G401 (cell line): ENCODE measurements at regions not wholly inside any gene's neighbourhood (a gene's known extent, or its start where the extent isn't known, plus 50 kb on each side); places are given as distances from the start of the nearest gene placed in this dataset.
"Not testable (repeated sequence)": the region's sequence is repeated elsewhere in the genome, so short reads cannot be mapped to it uniquely, and the experiment has no call there.

Experiments used
- DNase-seq: peaks from one replicate; pipeline ENCODE4 v3.0.0-alpha.2; 2015; ENCODE audit warnings: low spot score
- in situ Hi-C: cut with HindIII; loops from 2 replicates; pipeline ENCODE4 v1.10.0; 2016; ENCODE audit warnings: low sequenced_read_pairs, mixed read lengths

DNA sequence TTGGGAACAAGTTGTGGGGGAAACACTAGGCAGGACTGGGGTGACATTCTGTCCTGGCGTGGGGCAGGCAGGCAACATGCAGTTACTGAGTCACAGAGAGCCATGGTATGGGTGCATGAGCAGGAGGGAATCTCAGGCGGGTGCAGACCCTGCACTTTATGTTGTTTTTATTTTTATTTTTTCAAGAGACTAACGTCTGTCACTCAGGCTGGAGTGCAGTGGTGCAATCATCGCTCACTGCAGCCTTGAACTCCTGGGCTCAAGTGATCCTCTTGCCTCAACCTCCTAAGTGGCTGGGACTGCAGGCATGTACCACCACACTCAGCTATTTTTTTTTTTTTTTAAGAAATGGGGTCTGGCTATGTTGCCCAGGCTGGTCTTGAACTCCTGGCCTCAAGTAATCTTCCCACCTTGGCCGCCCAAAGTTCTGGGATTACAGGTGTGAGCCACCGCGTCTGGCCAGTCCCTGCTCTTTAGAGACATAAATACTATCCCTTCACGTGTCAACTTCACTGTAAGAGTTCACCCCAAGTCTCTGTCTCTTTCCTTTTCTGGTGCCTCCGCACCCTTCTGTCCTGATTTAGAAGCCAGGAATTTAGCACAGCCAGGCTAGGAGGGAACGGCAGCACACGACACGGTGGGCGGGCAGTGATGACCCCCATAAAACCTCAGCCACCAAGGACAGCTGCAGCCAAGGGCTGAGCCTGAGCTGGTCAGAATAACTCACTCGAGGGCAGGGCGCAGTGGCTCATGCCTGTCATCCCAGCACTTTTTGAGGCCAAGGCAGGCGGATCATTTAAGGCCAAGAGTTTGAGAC lies 72.8 kb upstream of the IQSEC1 start:
- DNase-seq, result no peak

GRCh38 chr3:13145131-13145825 lies 72.0 kb upstream of the IQSEC1 start:
- no peak for DNase-seq
- in situ Hi-C loops, result no loop called here

More for the DNA sequence above, 72.8 kb upstream of the IQSEC1 start:
- in situ Hi-C loops, result no loop called here

DNA sequence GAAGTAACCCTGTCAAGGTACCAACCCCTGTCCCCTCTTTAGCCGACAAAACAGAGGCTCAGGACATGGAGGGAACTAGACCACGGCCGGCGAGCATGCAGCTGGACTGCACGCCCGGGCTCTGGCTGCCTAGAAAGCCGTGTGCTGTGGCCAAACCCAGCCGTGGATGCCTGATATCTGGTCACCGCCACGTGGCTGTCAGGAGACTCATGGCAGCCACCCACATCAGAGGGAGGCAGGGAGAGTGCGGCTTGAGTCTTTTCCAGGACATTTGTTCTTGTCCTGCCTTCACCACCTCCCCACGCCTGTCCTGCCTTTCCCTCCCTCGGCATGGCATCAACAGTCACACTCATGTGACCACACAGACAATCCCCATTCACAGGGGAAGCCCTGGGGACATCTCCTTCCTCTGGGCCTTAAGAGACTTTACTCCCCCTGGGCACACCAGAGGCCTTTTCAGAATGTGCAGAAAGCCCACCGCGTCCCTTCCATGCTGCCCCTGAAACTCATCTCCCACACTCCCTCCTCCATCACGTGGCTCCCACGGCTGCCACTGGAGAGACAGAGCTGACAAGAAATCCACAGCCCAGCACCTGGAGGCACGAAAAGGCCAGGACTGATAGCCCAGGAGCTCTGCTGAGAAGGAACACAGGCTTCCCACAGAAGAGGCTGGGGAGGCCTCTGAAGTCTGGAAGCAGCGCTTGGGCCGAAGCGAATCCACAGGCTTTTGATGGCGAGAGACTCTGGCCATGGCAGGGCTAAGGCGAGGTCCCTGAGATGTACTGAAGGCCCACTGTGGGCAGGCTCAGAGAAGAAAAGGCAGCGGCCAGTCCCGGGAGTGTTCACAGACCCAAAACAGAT lies 71.2 kb upstream of the IQSEC1 start:
- no peak for DNase-seq
- in situ Hi-C loops, result no loop called here

DNA sequence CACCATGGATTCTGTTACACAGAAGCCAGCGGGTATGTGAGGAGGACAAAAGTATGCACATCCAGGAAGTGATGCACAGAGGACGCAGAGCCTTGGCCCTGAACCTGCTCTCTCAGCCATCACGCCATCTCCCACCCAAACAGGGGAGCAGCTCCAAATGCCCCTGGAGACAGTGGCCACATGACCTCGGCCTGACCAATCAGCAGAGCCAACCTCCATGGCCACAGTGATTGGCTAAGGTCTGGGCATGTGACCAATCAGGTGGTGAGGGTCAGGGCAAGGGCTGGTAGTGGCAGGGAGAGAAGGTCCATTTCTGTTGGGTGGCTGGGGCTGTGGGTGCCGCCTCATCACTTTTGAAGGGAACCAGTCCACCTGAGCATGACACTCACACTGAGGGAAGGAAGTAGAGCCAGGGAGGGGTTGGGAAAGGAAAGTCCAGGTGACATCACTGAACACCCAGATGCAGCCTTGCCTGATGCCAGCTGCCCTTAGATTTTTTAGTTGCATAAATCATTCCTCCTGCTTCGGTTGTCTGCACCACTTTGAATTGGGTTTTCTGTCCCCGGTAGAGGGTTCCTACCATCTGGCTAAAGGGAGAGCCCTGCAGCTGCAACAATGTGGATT lies 70.3 kb upstream of the IQSEC1 start:
- in situ Hi-C loops, result no loop called here
- DNase-seq, result no peak

DNA sequence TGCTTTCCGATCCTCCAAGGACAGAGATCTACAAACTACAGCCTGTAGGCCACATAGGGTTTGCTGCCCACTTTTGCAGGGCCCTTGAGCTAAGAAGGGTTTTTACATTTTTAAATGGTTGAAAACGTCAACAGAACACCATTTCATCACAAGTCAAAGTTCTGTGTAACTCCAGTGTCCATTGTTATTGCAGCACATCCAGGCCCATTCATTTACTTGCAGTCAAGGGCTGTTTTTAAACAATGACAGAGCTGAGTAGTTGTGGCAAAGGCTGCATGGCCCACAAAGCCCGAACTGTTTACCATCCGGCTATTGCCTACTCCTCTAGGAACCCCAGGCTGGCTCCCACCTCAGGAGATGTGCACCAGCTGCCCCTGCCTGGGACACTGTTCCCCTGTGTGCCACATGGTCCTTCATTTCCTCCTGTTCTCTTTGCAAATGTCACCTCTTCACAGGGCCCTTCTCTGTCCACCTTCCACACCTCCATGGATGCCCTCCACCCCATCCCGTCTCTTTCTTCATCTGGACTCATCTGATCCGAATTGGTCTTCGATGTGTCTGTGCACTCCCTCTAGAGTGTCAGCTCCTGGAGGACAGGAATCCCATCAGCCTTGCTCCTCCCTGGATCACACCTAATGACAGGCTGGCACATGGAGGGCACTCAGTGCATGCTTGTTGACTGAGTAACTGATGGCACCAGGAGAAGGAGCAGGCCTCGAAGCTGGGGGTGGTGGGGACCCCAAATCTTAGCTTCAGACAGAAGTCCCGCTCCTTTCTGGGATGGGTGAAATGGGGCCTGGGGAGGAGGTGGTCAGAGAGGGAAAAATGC lies 69.5 kb upstream of the IQSEC1 start:
- DNase-seq, result no peak
- in situ Hi-C loops, result no loop called here

DNA sequence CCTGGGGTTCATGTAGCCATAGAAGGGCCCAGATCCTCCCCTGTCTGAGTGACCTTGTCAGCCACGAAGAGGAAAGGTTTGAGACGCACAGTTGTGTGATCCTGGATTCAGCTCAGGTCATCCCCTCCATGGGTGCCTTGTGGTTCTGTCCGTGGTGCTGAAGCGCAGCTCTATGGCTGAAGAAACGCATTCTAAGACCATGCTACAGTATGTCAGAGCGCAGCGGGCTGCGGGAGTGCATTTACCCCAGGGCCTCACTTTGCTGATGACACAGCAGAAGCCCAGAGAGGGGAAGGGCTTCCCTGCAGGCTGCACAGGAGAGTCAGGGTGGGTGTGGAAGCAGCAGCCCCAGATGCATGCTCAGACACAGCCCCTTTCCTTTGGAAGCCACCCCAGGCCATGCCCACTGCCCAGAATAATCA lies 68.8 kb upstream of the IQSEC1 start:
- in situ Hi-C loops, result no loop called here
- DNase-seq, result no peak

- DNase-seq, result no peak
- in situ Hi-C loops, result no loop called here
Measured at GRCh38 chr3:13141183-13141582, 68.0 kb upstream of the IQSEC1 start.

GRCh38 chr3:13140596-13140995 lies 67.4 kb upstream of the IQSEC1 start:
- no peak for DNase-seq
- in situ Hi-C loops, result no loop called here

- in situ Hi-C loops, result no loop called here
- no peak for DNase-seq
Measured at GRCh38 chr3:13139471-13140065, 66.3 kb upstream of the IQSEC1 start.

GRCh38 chr3:13138833-13139145 lies 65.6 kb upstream of the IQSEC1 start:
- DNase-seq, result no peak
- in situ Hi-C loops, result no loop called here

- in situ Hi-C loops, result no loop called here
- DNase-seq, result no peak
Measured at GRCh38 chr3:13137941-13138832, 65.0 kb upstream of the IQSEC1 start.

GRCh38 chr3:13136848-13137247 lies 63.6 kb upstream of the IQSEC1 start:
- in situ Hi-C loops, DNase-seq: not testable (repeated sequence)

DNA sequence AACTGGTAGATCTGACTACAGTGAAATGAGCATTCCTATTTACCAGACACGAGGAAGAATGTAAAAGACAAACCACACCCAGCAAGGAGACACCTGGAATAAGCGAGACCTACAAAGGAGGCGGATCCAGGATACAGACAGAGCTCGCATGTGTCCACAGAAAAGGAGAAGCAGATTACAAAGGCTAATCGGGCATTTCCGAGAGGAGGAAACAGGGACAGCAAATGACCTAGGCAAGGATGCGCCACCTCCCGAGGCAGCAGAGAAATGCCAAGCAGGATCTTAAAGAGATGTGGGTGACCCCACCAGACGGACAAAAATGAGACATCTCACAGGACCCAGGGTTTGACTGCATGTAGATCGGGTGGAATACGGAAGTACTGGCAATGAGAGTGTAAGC lies 63.2 kb upstream of the IQSEC1 start:
- no peak for DNase-seq
- in situ Hi-C loops, result no loop called here

- in situ Hi-C loops, result no loop called here
- DNase-seq, result no peak
Measured at GRCh38 chr3:13135811-13136321, 62.6 kb upstream of the IQSEC1 start.

DNA sequence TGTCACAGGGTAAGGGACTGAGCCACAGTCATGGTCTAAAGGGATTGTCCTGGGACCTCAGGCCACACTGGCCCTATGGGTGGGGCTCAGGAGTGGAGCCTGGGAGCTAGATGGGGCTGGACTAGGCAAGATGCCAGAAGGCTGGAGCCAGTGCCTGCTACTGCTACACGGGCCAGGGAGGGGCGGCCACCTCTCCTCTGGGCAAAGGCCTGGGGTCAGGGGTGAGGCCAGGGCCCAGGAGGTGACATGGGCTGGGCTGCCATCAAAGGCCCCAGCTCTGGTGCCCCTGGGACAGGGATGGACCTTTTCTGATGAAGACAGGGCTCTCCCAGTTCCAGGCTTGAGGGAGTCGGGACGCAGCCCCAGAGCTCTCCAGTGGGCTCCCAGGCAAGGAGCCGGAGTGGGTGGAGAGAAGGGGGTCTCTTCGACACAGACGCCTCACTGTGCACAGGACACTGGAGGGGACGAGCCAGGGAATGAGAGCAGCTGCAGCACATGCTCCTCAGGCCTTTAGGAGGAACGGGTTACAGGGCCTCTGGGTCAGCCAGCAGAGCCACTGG lies 62.1 kb upstream of the IQSEC1 start:
- no peak for DNase-seq
- in situ Hi-C loops, result no loop called here

DNA sequence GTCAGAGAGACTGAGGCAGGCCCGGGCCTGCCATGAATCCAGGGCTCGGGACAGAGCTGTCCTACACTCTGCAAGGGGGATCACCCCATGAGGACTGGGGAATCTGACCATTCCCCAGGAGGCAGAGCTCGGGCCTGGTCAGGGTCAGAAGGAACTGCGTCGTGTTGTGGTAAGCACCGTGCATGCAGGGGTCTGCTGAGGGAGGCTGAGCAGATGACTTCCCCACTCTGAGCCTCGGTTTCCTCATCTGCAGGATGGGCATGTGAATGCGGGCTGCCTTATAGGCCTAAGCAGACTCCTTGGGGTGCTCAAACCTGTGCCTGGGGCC lies 61.6 kb upstream of the IQSEC1 start:
- in situ Hi-C loops, result no loop called here
- DNase-seq, result no peak
